ENCODE measurements at regions not wholly inside any gene's neighbourhood (a gene's known extent, or its start where the extent isn't known, plus 50 kb on each side); places are given as distances from the start of the nearest gene placed in this dataset.
A peak's percentile ranks its signal among the peaks of the same experiment; 100 is the strongest.

- Histone ChIP-seq H3K36me3 (ENCODE audit: insufficient read depth, low read length, poor library complexity, severe bottlenecking) (no peaks in the 10 kb centered on the region), H3K27me3 (replicated peaks; ENCODE audit: insufficient read depth, low read depth, low read length, poor library complexity) (no peaks in the 10 kb centered on the region), H3K9me3 (ENCODE audit: low read depth, low read length, poor library complexity, severe bottlenecking) (no peaks in the 10 kb centered on the region), H3K4me3 (ENCODE audit: low read depth, low read length, poor library complexity, severe bottlenecking) (no peak overlapping the region), H3K4me1 (ENCODE audit: insufficient read depth, low read length, poor library complexity, severe bottlenecking) (no peaks in the 10 kb centered on the region), H3K27ac (ENCODE audit: low read depth, low read length, poor library complexity, severe bottlenecking) (no peak overlapping the region)
- ChIA-PET POLR2A (ENCODE audit: low non-redundant PET) (no interaction called here), CTCF (no interaction called here)
- no TSS peak for BruUV-seq (replicated peaks)
- TF ChIP-seq EZH2 (IDR thresholded peaks at IDR 0.05; ENCODE audit: borderline replicate concordance, low read depth, low read length, poor library complexity, severe bottlenecking) (no peak), CTCF (conservative IDR thresholded peaks at IDR 0.05; ENCODE audit: low read depth, low read length) (no peak)
- DNase-seq (ENCODE audit: low spot score): no peak
- intact Hi-C loops (cut with micrococcal nuclease; ENCODE audit: unreplicated experiment): no loop called here
These were observed 1021.7 kb downstream of the GALC start for GRCh38 chr14:86971292-86971691.

GRCh38 chr14:86961106-86961716 lies 1031.8 kb downstream of the GALC start:
- peaks cover 20% of the 10 kb centered on the region for H3K9me3 ChIP-seq (ENCODE audit: low read depth, low read length, poor library complexity, severe bottlenecking)
- POLR2A ChIA-PET (ENCODE audit: low non-redundant PET): no interaction called here
- BruUV-seq (replicated peaks): no TSS peak
- peaks cover 6% of the 10 kb centered on the region for H3K27me3 ChIP-seq (replicated peaks; ENCODE audit: insufficient read depth, low read depth, low read length, poor library complexity)
- H3K4me1 ChIP-seq (ENCODE audit: insufficient read depth, low read length, poor library complexity, severe bottlenecking): no peaks in the 10 kb centered on the region
- H3K27ac ChIP-seq (ENCODE audit: low read depth, low read length, poor library complexity, severe bottlenecking): no peak overlapping the region
- TF ChIP-seq CTCF (conservative IDR thresholded peaks at IDR 0.05; ENCODE audit: low read depth, low read length): peak; percentile 29; the same call in 1 of the 2 replicates
- TF ChIP-seq EZH2 (IDR thresholded peaks at IDR 0.05; ENCODE audit: borderline replicate concordance, low read depth, low read length, poor library complexity, severe bottlenecking): no peak
- no peak for DNase-seq (ENCODE audit: low spot score)
- intact Hi-C loops (cut with micrococcal nuclease; ENCODE audit: unreplicated experiment): no loop called here
- CTCF ChIA-PET: no interaction called here
- no peaks in the 10 kb centered on the region for H3K36me3 ChIP-seq (ENCODE audit: insufficient read depth, low read length, poor library complexity, severe bottlenecking)
- no peak overlapping the region for H3K4me3 ChIP-seq (ENCODE audit: low read depth, low read length, poor library complexity, severe bottlenecking)

GRCh38 chr14:86955771-86956354 lies 1037.1 kb downstream of the GALC start:
- ChIA-PET CTCF (no interaction called here), POLR2A (ENCODE audit: low non-redundant PET) (no interaction called here)
- Histone ChIP-seq H3K4me3 (ENCODE audit: low read depth, low read length, poor library complexity, severe bottlenecking) (no peak overlapping the region), H3K36me3 (ENCODE audit: insufficient read depth, low read length, poor library complexity, severe bottlenecking) (no peaks in the 10 kb centered on the region), H3K27me3 (replicated peaks; ENCODE audit: insufficient read depth, low read depth, low read length, poor library complexity) (peaks cover 7% of the 10 kb centered on the region), H3K4me1 (ENCODE audit: insufficient read depth, low read length, poor library complexity, severe bottlenecking) (no peaks in the 10 kb centered on the region), H3K9me3 (ENCODE audit: low read depth, low read length, poor library complexity, severe bottlenecking) (no peaks in the 10 kb centered on the region), H3K27ac (ENCODE audit: low read depth, low read length, poor library complexity, severe bottlenecking) (no peak overlapping the region)
- no TSS peak for BruUV-seq (replicated peaks)
- TF ChIP-seq EZH2 (IDR thresholded peaks at IDR 0.05; ENCODE audit: borderline replicate concordance, low read depth, low read length, poor library complexity, severe bottlenecking): no peak
- no peak for TF ChIP-seq CTCF (conservative IDR thresholded peaks at IDR 0.05; ENCODE audit: low read depth, low read length)
- DNase-seq (ENCODE audit: low spot score): no peak
- intact Hi-C loops (cut with micrococcal nuclease; ENCODE audit: unreplicated experiment): no loop called here
